ENCODE measurements at regions not wholly inside any gene's neighbourhood (a gene's known extent, or its start where the extent isn't known, plus 50 kb on each side); places are given as distances from the start of the nearest gene placed in this dataset.
A peak's percentile ranks its signal among the peaks of the same experiment; 100 is the strongest.

DNA sequence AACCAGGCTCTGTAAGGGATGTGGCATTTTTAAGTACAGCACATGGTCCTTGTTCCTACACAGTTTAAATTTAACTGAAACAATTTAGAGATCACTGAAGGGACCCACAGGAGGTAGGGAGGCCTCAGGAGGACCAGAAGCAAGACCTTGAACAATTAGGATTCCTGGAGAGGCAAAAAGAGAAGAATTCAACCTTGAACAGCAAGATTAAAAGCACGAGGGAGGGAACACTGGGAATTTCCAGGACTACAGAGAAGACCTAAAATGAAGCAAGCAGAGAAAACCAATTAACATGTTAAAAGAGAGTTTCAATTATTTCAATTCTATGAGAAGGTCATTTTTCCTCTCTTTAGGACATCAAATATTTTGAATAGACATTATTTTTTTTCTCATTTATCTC lies 160.3 kb downstream of the KCTD12 start:
- no peak overlapping the region for H3K4me2 ChIP-seq (ENCODE audit: insufficient read depth, insufficient read length, low read length)
- no peak overlapping the region for H3K18ac ChIP-seq (ENCODE audit: insufficient read length, low read depth, low read length)
- H3K79me2 ChIP-seq (ENCODE audit: insufficient read depth, low read length) = no peaks in the 10 kb centered on the region
- no peaks in the 10 kb centered on the region for H3K79me1 ChIP-seq (ENCODE audit: insufficient read depth, low read depth, low read length, poor library complexity, severe bottlenecking)
- H2BK5ac ChIP-seq (ENCODE audit: insufficient read length, low read length) = no peak overlapping the region
- H2BK12ac ChIP-seq (ENCODE audit: insufficient read length, low read depth, low read length) = peak overlapping the region; percentile 20
- H3K9me3 Mint-ChIP-seq = peaks cover 16 to 18% of the 10 kb centered on the region in 2 experiments
- H3K4me1 Mint-ChIP-seq = peaks cover 11 to 12% of the 10 kb centered on the region in 2 experiments; a peak in 3 of 4 replicates
- no peaks in the 10 kb centered on the region for H3K9me3 ChIP-seq (ENCODE audit: control insufficient read depth, low read depth, low read length)
- no peak overlapping the region for H3K14ac ChIP-seq (ENCODE audit: insufficient read depth, low read length)
- TF ChIP-seq, protein P1, sequence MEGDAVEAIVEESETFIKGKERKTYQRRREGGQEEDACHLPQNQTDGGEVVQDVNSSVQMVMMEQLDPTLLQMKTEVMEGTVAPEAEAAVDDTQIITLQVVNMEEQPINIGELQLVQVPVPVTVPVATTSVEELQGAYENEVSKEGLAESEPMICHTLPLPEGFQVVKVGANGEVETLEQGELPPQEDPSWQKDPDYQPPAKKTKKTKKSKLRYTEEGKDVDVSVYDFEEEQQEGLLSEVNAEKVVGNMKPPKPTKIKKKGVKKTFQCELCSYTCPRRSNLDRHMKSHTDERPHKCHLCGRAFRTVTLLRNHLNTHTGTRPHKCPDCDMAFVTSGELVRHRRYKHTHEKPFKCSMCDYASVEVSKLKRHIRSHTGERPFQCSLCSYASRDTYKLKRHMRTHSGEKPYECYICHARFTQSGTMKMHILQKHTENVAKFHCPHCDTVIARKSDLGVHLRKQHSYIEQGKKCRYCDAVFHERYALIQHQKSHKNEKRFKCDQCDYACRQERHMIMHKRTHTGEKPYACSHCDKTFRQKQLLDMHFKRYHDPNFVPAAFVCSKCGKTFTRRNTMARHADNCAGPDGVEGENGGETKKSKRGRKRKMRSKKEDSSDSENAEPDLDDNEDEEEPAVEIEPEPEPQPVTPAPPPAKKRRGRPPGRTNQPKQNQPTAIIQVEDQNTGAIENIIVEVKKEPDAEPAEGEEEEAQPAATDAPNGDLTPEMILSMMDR (conservative IDR thresholded peaks at IDR 0.05) = no peak
- peaks cover 7 to 15% (median 10%) of the 10 kb centered on the region in 3 experiments for H3K36me3 Mint-ChIP-seq (ENCODE audit: insufficient read depth in 1 of 3, low read depth in 3 of 3)
- H3K56ac ChIP-seq (ENCODE audit: insufficient read length, low read depth, low read length) = no peak overlapping the region
- no peaks in the 10 kb centered on the region for H4K20me1 ChIP-seq (ENCODE audit: control insufficient read depth, insufficient read depth, insufficient read length)
- H3K27me3 ChIP-seq (ENCODE audit: insufficient read depth, low read length) = no peaks in the 10 kb centered on the region
- H2AFZ ChIP-seq (ENCODE audit: low read length) = no peak overlapping the region
- no peak overlapping the region for H2BK20ac ChIP-seq (ENCODE audit: low read depth, low read length, poor library complexity, severe bottlenecking)
- no peak overlapping the region for H4K8ac ChIP-seq (replicated peaks; ENCODE audit: insufficient read length, low read depth, low read length)
- peak overlapping the region in 2 of 3 experiments; percentile 55 to 82; a peak in 3 of 7 replicates for H3K27ac Mint-ChIP-seq
- no peak overlapping the region for H4K5ac ChIP-seq (ENCODE audit: insufficient read length, low read depth, low read length)
- H2BK15ac ChIP-seq (ENCODE audit: low read depth, low read length) = no peak overlapping the region
- no peak overlapping the region for H3K9ac ChIP-seq (ENCODE audit: extremely low read depth, insufficient read length, low read length)
- no peak overlapping the region for H3K23ac ChIP-seq (ENCODE audit: insufficient read length, low read depth, low read length)
- no peak overlapping the region for H3K4me3 Mint-ChIP-seq
- H3K23me2 ChIP-seq (ENCODE audit: insufficient read length, low read depth, low read length, poor library complexity, severe bottlenecking) = no peaks in the 10 kb centered on the region
- no peaks in the 10 kb centered on the region for H3K27me3 Mint-ChIP-seq (ENCODE audit: low read depth)
- no peak overlapping the region for H3K27ac ChIP-seq (ENCODE audit: insufficient read length, low read depth, low read length)
- no peak overlapping the region for H4K91ac ChIP-seq (ENCODE audit: insufficient read length, low read depth, low read length)
- H3K4me1 ChIP-seq (ENCODE audit: insufficient read depth, low read length) = peaks cover 8% of the 10 kb centered on the region; the same call in 1 of the 2 replicates
- no peak for DNase-seq
- no peak overlapping the region for H3K4ac ChIP-seq (ENCODE audit: low read depth, low read length)
- no peak overlapping the region for H3T11ph ChIP-seq (ENCODE audit: low read length)
- no peak overlapping the region for H2AK5ac ChIP-seq (ENCODE audit: insufficient read length, low read length)
- no peak overlapping the region for H2BK120ac ChIP-seq (ENCODE audit: low read depth, low read length, poor library complexity, severe bottlenecking)
- no CpG with 5 or more reads among the region's 1 CpG for WGBS (ENCODE audit: extremely low coverage, insufficient read length, low lambda C conversion rate)
